CD14-positive monocyte (primary cell): ENCODE measurements at regions not wholly inside any gene's neighbourhood (a gene's known extent, or its start where the extent isn't known, plus 50 kb on each side); places are given as distances from the start of the nearest gene placed in this dataset.

Experiments used
- DNase-seq, 3 donors: peaks; one replicate each; pipeline ENCODE4 v3.0.0-alpha.2; 2011 to 2022
- H2AFZ ChIP-seq: 2 replicates; pipeline ENCODE4 v1.6.0; 2012; ENCODE audit warnings: mild to moderate bottlenecking, low read depth, low read length, inconsistent platforms; ENCODE audit not compliant: insufficient read depth, poor library complexity, severe bottlenecking
- H3K27ac ChIP-seq, 2 donors: 1 replicate in 1 of 2; 2 replicates in 1 of 2; pipeline ENCODE4 v1.5.1; 2012 to 2013; ENCODE audit warnings: low read length in 2 of 2, control low read depth in 1 of 2, inconsistent platforms in 1 of 2, low read depth in 1 of 2, mild to moderate bottlenecking in 1 of 2
- H3K27me3 ChIP-seq, 2 donors: one replicate each; pipeline versions ENCODE4 v1.6.0 to v1.6.1; 2011 to 2013; ENCODE audit warnings: low read length in 2 of 2; ENCODE audit not compliant: control insufficient read depth in 2 of 2, insufficient read depth in 2 of 2
- H3K36me3 ChIP-seq, 2 donors: replicated peaks in 1 of 2; 1 replicate in 1 of 2; 2 replicates in 1 of 2; pipeline versions ENCODE4 v1.5.1 to v1.6.1; 2012 to 2013; ENCODE audit warnings: low read length in 2 of 2, control low read depth in 1 of 2, inconsistent platforms in 1 of 2, mild to moderate bottlenecking in 1 of 2; ENCODE audit not compliant: insufficient read depth in 2 of 2, control insufficient read depth in 1 of 2
- H3K4me1 ChIP-seq, 2 donors: 1 replicate in 1 of 2; 2 replicates in 1 of 2; pipeline versions ENCODE4 v1.5.1 to v1.6.1; 2012 to 2013; ENCODE audit warnings: low read length in 2 of 2, control low read depth in 1 of 2, inconsistent platforms in 1 of 2, mild to moderate bottlenecking in 1 of 2, moderate library complexity in 1 of 2; ENCODE audit not compliant: insufficient read depth in 2 of 2, control insufficient read depth in 1 of 2
- H3K4me2 ChIP-seq: replicated peaks from 2 replicates; pipeline ENCODE3; 2012; ENCODE audit warnings: low read length, moderate library complexity, mild to moderate bottlenecking; ENCODE audit not compliant: poor library complexity, severe bottlenecking; ENCODE audit errors: extremely low read depth
- H3K4me3 ChIP-seq, 3 experiments: fragments of 200-600 bp in 1 of 3; sonication (generic) in 1 of 3; replicated peaks in 1 of 3; 1 replicate in 2 of 3; 2 replicates in 1 of 3; pipeline ENCODE4 v1.5.1; 2011 to 2013; ENCODE audit warnings: low read length in 3 of 3, mild to moderate bottlenecking in 3 of 3, control low read depth in 2 of 3, low read depth in 2 of 3, inconsistent platforms in 1 of 3, moderate library complexity in 1 of 3
- H3K79me2 ChIP-seq: 2 replicates; pipeline ENCODE4 v1.6.0; 2012; ENCODE audit warnings: mild to moderate bottlenecking, control low read depth, inconsistent platforms, low read length, moderate library complexity; ENCODE audit not compliant: insufficient read depth
- H3K9ac ChIP-seq: 2 replicates; pipeline ENCODE4 v1.6.0; 2017; ENCODE audit warnings: low read length, mild to moderate bottlenecking; ENCODE audit not compliant: insufficient read depth, poor library complexity, severe bottlenecking
- H3K9me3 ChIP-seq, 2 donors: replicated peaks in 1 of 2; 1 replicate in 1 of 2; 2 replicates in 1 of 2; pipeline versions ENCODE4 v1.5.1 to v1.6.1; 2012 to 2013; ENCODE audit warnings: low read length in 2 of 2, control low read depth in 1 of 2; ENCODE audit not compliant: control insufficient read depth in 1 of 2, insufficient read depth in 1 of 2
- H4K20me1 ChIP-seq: 2 replicates; pipeline ENCODE4 v1.6.0; 2012; ENCODE audit warnings: mild to moderate bottlenecking, low read length, control low read depth, moderate library complexity; ENCODE audit not compliant: insufficient read depth
- H3K27ac Mint-ChIP-seq, 7 donors: one replicate each; pipeline ENCODE4 v1.8.0; 2020; ENCODE audit warnings: mild to moderate bottlenecking in 7 of 7, mixed read lengths in 7 of 7, moderate library complexity in 6 of 7, inconsistent platforms in 2 of 7
- H3K27me3 Mint-ChIP-seq, 3 donors: one replicate each; pipeline ENCODE4 v1.8.0; 2021 to 2022; ENCODE audit warnings: low read depth in 3 of 3, mild to moderate bottlenecking in 3 of 3, mixed read lengths in 3 of 3, moderate library complexity in 3 of 3, inconsistent platforms in 1 of 3
- H3K36me3 Mint-ChIP-seq, 2 donors: one replicate each; pipeline ENCODE4 v1.8.0; 2020; ENCODE audit warnings: mixed read lengths in 2 of 2, inconsistent platforms in 1 of 2, mild to moderate bottlenecking in 1 of 2
- H3K4me1 Mint-ChIP-seq: one replicate; pipeline ENCODE4 v1.8.0; 2020; ENCODE audit warnings: mild to moderate bottlenecking, mixed read lengths
- H3K4me3 Mint-ChIP-seq, 2 donors: one replicate each; pipeline ENCODE4 v1.8.0; 2020; ENCODE audit warnings: mild to moderate bottlenecking in 2 of 2, mixed read lengths in 2 of 2, moderate library complexity in 1 of 2
- H3K9me3 Mint-ChIP-seq, 7 donors: one replicate each; pipeline ENCODE4 v1.8.0; 2020 to 2022; ENCODE audit warnings: mixed read lengths in 7 of 7, mild to moderate bottlenecking in 6 of 7, moderate library complexity in 6 of 7, inconsistent platforms in 2 of 7
- CTCF ChIP-seq: fragments of 200-600 bp; IDR thresholded peaks from one replicate; pipeline ENCODE4 v1.8.0; 2022; ENCODE audit warnings: antibody characterized with exemption, mild to moderate bottlenecking
- WGBS: methylation state at CpG from one replicate; pipeline ENCODE4 v1.1.5; 2013; ENCODE audit warnings: missing lambda C conversion rate; ENCODE audit not compliant: insufficient coverage; 5-methylcytosine and 5-hydroxymethylcytosine counted together
- intact Hi-C, 2 donors: fragments of 100-400 bp; cut with micrococcal nuclease; formaldehyde crosslinking; loops; one replicate each; pipeline versions ENCODE4 v1.15.0 to v1.15.1; 2023

- H4K20me1 ChIP-seq = no peaks in the 10 kb centered on the region
- H3K4me3 ChIP-seq = no peak overlapping the region
- H3K4me1 Mint-ChIP-seq = no peaks in the 10 kb centered on the region
- H3K36me3 Mint-ChIP-seq = no peaks in the 10 kb centered on the region
- H3K9ac ChIP-seq = no peak overlapping the region
- intact Hi-C loops = no loop called here
- H2AFZ ChIP-seq = no peak overlapping the region
- no peaks in the 10 kb centered on the region for H3K27me3 ChIP-seq
- no peak for TF ChIP-seq CTCF
- no peaks in the 10 kb centered on the region for H3K27me3 Mint-ChIP-seq
- no peaks in the 10 kb centered on the region for H3K9me3 ChIP-seq
- H3K4me2 ChIP-seq = no peak overlapping the region
- 93% methylated on average over 3 of the region's 3 CpGs for WGBS
- H3K79me2 ChIP-seq = no peaks in the 10 kb centered on the region
- peaks cover 0 to 3% (median 0%) of the 10 kb centered on the region in 7 donors for H3K9me3 Mint-ChIP-seq
- H3K27ac Mint-ChIP-seq = no peak overlapping the region
- H3K4me1 ChIP-seq = no peaks in the 10 kb centered on the region
- no peak overlapping the region for H3K4me3 Mint-ChIP-seq
- H3K36me3 ChIP-seq = no peaks in the 10 kb centered on the region
- DNase-seq = no peak
- H3K27ac ChIP-seq = no peak overlapping the region
Observed at GRCh38 chr10:64880546-64880945, 1359.3 kb downstream of the REEP3 start.

GRCh38 chr10:64881257-64881656, 1360.1 kb downstream of the REEP3 start:
- TF ChIP-seq CTCF = no peak
- no peak overlapping the region for H3K4me2 ChIP-seq
- no peaks in the 10 kb centered on the region for H3K36me3 ChIP-seq
- no peaks in the 10 kb centered on the region for H3K4me1 ChIP-seq
- H3K9me3 Mint-ChIP-seq = peaks cover 0 to 3% (median 0%) of the 10 kb centered on the region in 7 donors
- no peak overlapping the region for H3K4me3 ChIP-seq
- H3K79me2 ChIP-seq = no peaks in the 10 kb centered on the region
- no peaks in the 10 kb centered on the region for H4K20me1 ChIP-seq
- H3K4me3 Mint-ChIP-seq = no peak overlapping the region
- H3K27ac Mint-ChIP-seq = no peak overlapping the region
- no peak overlapping the region for H2AFZ ChIP-seq
- DNase-seq = no peak
- H3K4me1 Mint-ChIP-seq = no peaks in the 10 kb centered on the region
- H3K36me3 Mint-ChIP-seq = no peaks in the 10 kb centered on the region
- H3K27me3 Mint-ChIP-seq = no peaks in the 10 kb centered on the region
- no peaks in the 10 kb centered on the region for H3K27me3 ChIP-seq
- no peaks in the 10 kb centered on the region for H3K9me3 ChIP-seq
- H3K27ac ChIP-seq = no peak overlapping the region
- H3K9ac ChIP-seq = no peak overlapping the region
- intact Hi-C loops = no loop called here
